HG03103 (cell line): ENCODE measurements at regions not wholly inside any gene's neighbourhood (a gene's known extent, or its start where the extent isn't known, plus 50 kb on each side); places are given as distances from the start of the nearest gene placed in this dataset.
"Not testable (repeated sequence)": the region's sequence is repeated elsewhere in the genome, so short reads cannot be mapped to it uniquely, and the experiment has no call there.

Experiments used
- ATAC-seq: cut with Tn5 transposase; IDR thresholded peaks from one replicate; pipeline ENCODE4 v1.9.1; 2021; ENCODE audit warnings: low read depth; ENCODE audit not compliant: unreplicated experiment

GRCh38 chr7:82625377-82625776 lies 181.8 kb upstream of the CACNA2D1 start:
- ATAC-seq, result no peak

GRCh38 chr7:82624965-82625364 lies 181.4 kb upstream of the CACNA2D1 start:
- no peak for ATAC-seq

- no peak for ATAC-seq
Measured at GRCh38 chr7:82624337-82624736, 180.8 kb upstream of the CACNA2D1 start.

- no peak for ATAC-seq
Measured at GRCh38 chr7:82623812-82624211, 180.2 kb upstream of the CACNA2D1 start.

- ATAC-seq, result no peak
Measured at GRCh38 chr7:82617156-82617555, 173.6 kb upstream of the CACNA2D1 start.

GRCh38 chr7:82616059-82616728 lies 172.6 kb upstream of the CACNA2D1 start:
- ATAC-seq, result no peak

GRCh38 chr7:82615527-82615926 lies 171.9 kb upstream of the CACNA2D1 start:
- no peak for ATAC-seq

- no peak for ATAC-seq
Measured at GRCh38 chr7:82609746-82610145, 166.2 kb upstream of the CACNA2D1 start.

- peak; percentile 55 for ATAC-seq
Measured at GRCh38 chr7:82605247-82605864, 161.8 kb upstream of the CACNA2D1 start.

- ATAC-seq, result no peak
Measured at GRCh38 chr7:82602066-82602465, 158.5 kb upstream of the CACNA2D1 start.

GRCh38 chr7:82600531-82600930 lies 157.0 kb upstream of the CACNA2D1 start:
- ATAC-seq, result no peak

GRCh38 chr7:82599895-82600294 lies 156.3 kb upstream of the CACNA2D1 start:
- no peak for ATAC-seq

GRCh38 chr7:82598958-82599357 lies 155.4 kb upstream of the CACNA2D1 start:
- ATAC-seq, result no peak

- ATAC-seq, result not testable (repeated sequence)
Measured at GRCh38 chr7:82595795-82596194, 152.2 kb upstream of the CACNA2D1 start.

GRCh38 chr7:82595176-82595575 lies 151.6 kb upstream of the CACNA2D1 start:
- no peak for ATAC-seq

- ATAC-seq, result no peak
Measured at GRCh38 chr7:82594665-82595064, 151.1 kb upstream of the CACNA2D1 start.

GRCh38 chr7:82593780-82594179 lies 150.2 kb upstream of the CACNA2D1 start:
- ATAC-seq, result no peak

- no peak for ATAC-seq
Measured at GRCh38 chr7:82592416-82592815, 148.8 kb upstream of the CACNA2D1 start.

GRCh38 chr7:82579047-82579446 lies 135.5 kb upstream of the CACNA2D1 start:
- ATAC-seq, result no peak

- ATAC-seq, result no peak
Measured at GRCh38 chr7:82578430-82578829, 134.9 kb upstream of the CACNA2D1 start.

GRCh38 chr7:82572195-82572880 lies 128.8 kb upstream of the CACNA2D1 start:
- ATAC-seq, result peak; percentile 85

GRCh38 chr7:82571047-82571446 lies 127.5 kb upstream of the CACNA2D1 start:
- not testable (repeated sequence) for ATAC-seq
